SK-N-SH (cell line): ENCODE measurements at regions not wholly inside any gene's neighbourhood (a gene's known extent, or its start where the extent isn't known, plus 50 kb on each side); places are given as distances from the start of the nearest gene placed in this dataset.

Source experiments
- CTCF ChIA-PET: fragments of 300-600, 350-600 bp; formaldehyde crosslinking; extraction: SDS; loops from one replicate; lab custom pipeline; 2021; lab: Yijun Ruan, JAX
- POLR2A ChIA-PET: fragments of 350-600 bp; sonication (Branson Sonifier 250); formaldehyde crosslinking; extraction: SDS; loops from one replicate; lab custom pipeline; 2020; ENCODE audit warnings: antibody characterized with exemption, inconsistent platforms; lab: Yijun Ruan, JAX
- DNase-seq: peaks from one replicate; pipeline ENCODE4 v3.0.0; 2012
- H2AFZ ChIP-seq: fragments of 200-600 bp; sonication (generic); 2 replicates; pipeline ENCODE4 v1.8.1; 2016; ENCODE audit warnings: antibody characterized with exemption, mild to moderate bottlenecking, low read depth
- H3F3A ChIP-seq: fragments of 200-600 bp; sonication (generic); replicated peaks from 2 replicates; pipeline ENCODE3; 2016; ENCODE audit warnings: antibody characterized with exemption, mild to moderate bottlenecking; ENCODE audit not compliant: insufficient read depth
- H3K27ac ChIP-seq, 2 experiments: fragments of 200-500 bp in 1 of 2; fragments of 200-600 bp in 1 of 2; sonication (Bioruptor generic) in 1 of 2; sonication (generic), shearing (Covaris generic) in 1 of 2; 2 replicates each; pipeline versions ENCODE4 v1.5.1 to v1.6.1; 2014 to 2016; ENCODE audit warnings: low read depth in 2 of 2, inconsistent platforms in 1 of 2, low read length in 1 of 2, mild to moderate bottlenecking in 1 of 2, mixed read lengths in 1 of 2
- H3K27me3 ChIP-seq: fragments of 200-600 bp; sonication (generic), shearing (Covaris generic); 2 replicates; pipeline ENCODE4 v1.6.1; 2016; ENCODE audit warnings: mixed run types; ENCODE audit not compliant: insufficient read depth
- H3K36me3 ChIP-seq, 2 experiments: fragments of 200-500 bp in 1 of 2; fragments of 200-600 bp in 1 of 2; sonication (Bioruptor generic) in 1 of 2; sonication (generic) in 1 of 2; replicated peaks in 1 of 2; 2 replicates each; pipeline versions ENCODE3 to v1.5.1; 2014 to 2016; ENCODE audit warnings: low read length in 1 of 2, mild to moderate bottlenecking in 1 of 2; ENCODE audit not compliant: insufficient read depth in 2 of 2, control insufficient read depth in 1 of 2
- H3K4me1 ChIP-seq, 2 experiments: fragments of 200-500 bp in 1 of 2; fragments of 200-600 bp in 1 of 2; sonication (Bioruptor generic) in 1 of 2; sonication (generic), shearing (Covaris generic) in 1 of 2; 2 replicates each; pipeline versions ENCODE4 v1.5.1 to v1.6.1; 2014 to 2016; ENCODE audit warnings: low read depth in 1 of 2, low read length in 1 of 2, mixed run types in 1 of 2; ENCODE audit not compliant: insufficient read depth in 2 of 2, control insufficient read depth in 1 of 2
- H3K4me2 ChIP-seq: fragments of 200-600 bp; sonication (generic), shearing (Covaris generic); 2 replicates; pipeline ENCODE4 v1.6.1; 2017; ENCODE audit warnings: mixed run types
- H3K4me3 ChIP-seq, 2 experiments: fragments of 200-500 bp in 1 of 2; fragments of 200-600 bp in 1 of 2; sonication (Bioruptor generic) in 1 of 2; sonication (generic), shearing (Covaris generic) in 1 of 2; 2 replicates each; pipeline versions ENCODE4 v1.5.1 to v1.8.1; 2014 to 2016; ENCODE audit warnings: low read depth in 2 of 2, inconsistent platforms in 1 of 2, low read length in 1 of 2, mild to moderate bottlenecking in 1 of 2, mixed read lengths in 1 of 2, moderate library complexity in 1 of 2
- H3K79me2 ChIP-seq: fragments of 200-600 bp; sonication (generic); 2 replicates; pipeline ENCODE4 v1.8.1; 2017; ENCODE audit warnings: mild to moderate bottlenecking; ENCODE audit not compliant: insufficient read depth
- H3K9ac ChIP-seq: fragments of 200-600 bp; sonication (generic); 2 replicates; pipeline ENCODE4 v1.6.1; 2017; ENCODE audit warnings: mixed run types
- H3K9me2 ChIP-seq: fragments of 200-600 bp; sonication (generic); 2 replicates; pipeline ENCODE4 v1.6.1; 2017; ENCODE audit warnings: mixed run types
- H3K9me3 ChIP-seq: fragments of 200-600 bp; sonication (generic); 2 replicates; pipeline ENCODE4 v1.6.1; 2017; ENCODE audit warnings: mixed run types, mild to moderate bottlenecking, moderate library complexity
- H4K20me1 ChIP-seq: fragments of 200-600 bp; sonication (generic); 2 replicates; pipeline ENCODE4 v1.6.1; 2017; ENCODE audit warnings: mild to moderate bottlenecking, mixed run types; ENCODE audit not compliant: insufficient read depth
- CHD2 ChIP-seq: fragments of 150-350 bp; IDR thresholded peaks from 2 replicates; pipeline ENCODE4 v1.6.1; 2018; ENCODE audit warnings: low read length; ENCODE audit not compliant: partially characterized antibody
- ELF1 ChIP-seq: IDR thresholded peaks from 2 replicates; pipeline ENCODE4 v1.4.0; 2012
- EZH2phosphoT487 ChIP-seq: fragments of 200-600 bp; sonication (generic); IDR thresholded peaks from 2 replicates; pipeline ENCODE4 v1.6.1; 2017; ENCODE audit warnings: low read depth, mixed run types, mild to moderate bottlenecking, antibody characterized with exemption, moderate library complexity, borderline replicate concordance
- FOXJ3 ChIP-seq: sonication (generic); formaldehyde crosslinking; IDR thresholded peaks from 2 replicates; pipeline ENCODE4 v1.5.1; 2020; ENCODE audit warnings: mild to moderate bottlenecking, missing genetic modification reagents
- GABPA ChIP-seq: IDR thresholded peaks from 2 replicates; pipeline ENCODE4 v1.4.0; 2012; ENCODE audit warnings: low read depth, mild to moderate bottlenecking
- MXI1 ChIP-seq: IDR thresholded peaks from 2 replicates; pipeline ENCODE4 v1.6.1; 2012; ENCODE audit warnings: mild to moderate bottlenecking, low read depth, low read length, improper control_type of control experiment
- NFIC ChIP-seq: IDR thresholded peaks from 2 replicates; pipeline ENCODE4 v1.4.0; 2012; ENCODE audit warnings: borderline replicate concordance
- NRF1 ChIP-seq: IDR thresholded peaks from 2 replicates; pipeline ENCODE4 v1.6.1; 2012; ENCODE audit warnings: low read depth, mild to moderate bottlenecking, low read length
- PBX3 ChIP-seq: IDR thresholded peaks from 2 replicates; pipeline ENCODE4; 2012
- POLR2AphosphoS5 ChIP-seq: IDR thresholded peaks from 2 replicates; pipeline ENCODE4 v1.6.1; 2012; ENCODE audit warnings: low read depth, low read length
- RAD21 ChIP-seq: IDR thresholded peaks from 2 replicates; pipeline ENCODE4 v1.6.1; 2012; ENCODE audit warnings: mild to moderate bottlenecking, low read length
- RFX5 ChIP-seq: IDR thresholded peaks from 2 replicates; pipeline ENCODE4 v1.6.1; 2012; ENCODE audit warnings: mild to moderate bottlenecking, improper control_type of control experiment, low read length
- SMC3 ChIP-seq: IDR thresholded peaks from 2 replicates; pipeline ENCODE4 v1.6.1; 2012; ENCODE audit warnings: low read depth, low read length, improper control_type of control experiment
- TAF1 ChIP-seq: IDR thresholded peaks from 2 replicates; pipeline ENCODE4 v1.6.1; 2012; ENCODE audit warnings: low read depth, mild to moderate bottlenecking, low read length, moderate library complexity, borderline replicate concordance
- TCF12 ChIP-seq: IDR thresholded peaks from 2 replicates; pipeline ENCODE4 v1.4.0; 2012
- YY1 ChIP-seq: IDR thresholded peaks from 2 replicates; pipeline ENCODE4 v1.4.0; 2012; ENCODE audit warnings: low read depth, mild to moderate bottlenecking
- WGBS: methylation state at CpG from one replicate; pipeline ENCODE4 v1.1.6; 2017; ENCODE audit warnings: low lambda C conversion rate; 5-methylcytosine and 5-hydroxymethylcytosine counted together
- TF ChIP-seq, protein P1 (sequence below): fragments of 150-350 bp; IDR thresholded peaks from 2 replicates; pipeline ENCODE4 v1.6.1; 2016; ENCODE audit warnings: mild to moderate bottlenecking, low read depth, low read length
- TF ChIP-seq, protein P2 (sequence below): fragments of 150-350 bp; IDR thresholded peaks from 2 replicates; pipeline ENCODE4 v1.6.1; 2017; ENCODE audit warnings: antibody characterized with exemption, low read length, low read depth, borderline replicate concordance
- TF ChIP-seq, protein P3 (sequence below): IDR thresholded peaks from 2 replicates; pipeline ENCODE4 v1.4.0; 2012; ENCODE audit warnings: low read depth, borderline replicate concordance

DNA sequence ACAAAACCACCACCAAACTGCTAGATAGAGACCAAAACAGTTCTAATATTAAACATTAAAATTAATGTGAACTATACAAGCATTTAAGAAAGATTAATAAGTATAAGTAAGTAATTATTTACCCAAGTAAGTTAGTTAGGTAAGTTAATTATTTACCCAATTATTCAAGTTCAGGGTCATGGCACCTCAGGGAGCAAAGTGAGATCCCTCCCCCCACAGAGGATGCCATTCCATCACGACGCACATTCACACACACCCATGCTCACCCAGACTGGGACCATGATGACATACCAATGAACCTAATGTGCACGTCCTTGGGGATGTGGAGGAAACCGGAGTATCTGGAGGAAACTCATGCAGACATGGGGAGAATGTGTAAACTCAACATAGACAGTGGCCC, 229.1 kb downstream of the NR2F2 start:
- H3K79me2 ChIP-seq, result no peaks in the 10 kb centered on the region
- DNase-seq, result no peak
- TF ChIP-seq EZH2phosphoT487 (no peak), ELF1 (no peak), TCF12 (no peak), NFIC (no peak), FOXJ3 (CRISPR knock-in tag) (no peak), RFX5 (no peak), RAD21 (no peak), POLR2AphosphoS5 (no peak), CHD2 (no peak), YY1 (no peak), NRF1 (no peak), MXI1 (no peak), PBX3 (no peak), TAF1 (no peak), SMC3 (no peak), GABPA (no peak)
- TF ChIP-seq, protein P1, sequence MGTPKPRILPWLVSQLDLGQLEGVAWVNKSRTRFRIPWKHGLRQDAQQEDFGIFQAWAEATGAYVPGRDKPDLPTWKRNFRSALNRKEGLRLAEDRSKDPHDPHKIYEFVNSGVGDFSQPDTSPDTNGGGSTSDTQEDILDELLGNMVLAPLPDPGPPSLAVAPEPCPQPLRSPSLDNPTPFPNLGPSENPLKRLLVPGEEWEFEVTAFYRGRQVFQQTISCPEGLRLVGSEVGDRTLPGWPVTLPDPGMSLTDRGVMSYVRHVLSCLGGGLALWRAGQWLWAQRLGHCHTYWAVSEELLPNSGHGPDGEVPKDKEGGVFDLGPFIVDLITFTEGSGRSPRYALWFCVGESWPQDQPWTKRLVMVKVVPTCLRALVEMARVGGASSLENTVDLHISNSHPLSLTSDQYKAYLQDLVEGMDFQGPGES, result no peak
- TF ChIP-seq, protein P2, sequence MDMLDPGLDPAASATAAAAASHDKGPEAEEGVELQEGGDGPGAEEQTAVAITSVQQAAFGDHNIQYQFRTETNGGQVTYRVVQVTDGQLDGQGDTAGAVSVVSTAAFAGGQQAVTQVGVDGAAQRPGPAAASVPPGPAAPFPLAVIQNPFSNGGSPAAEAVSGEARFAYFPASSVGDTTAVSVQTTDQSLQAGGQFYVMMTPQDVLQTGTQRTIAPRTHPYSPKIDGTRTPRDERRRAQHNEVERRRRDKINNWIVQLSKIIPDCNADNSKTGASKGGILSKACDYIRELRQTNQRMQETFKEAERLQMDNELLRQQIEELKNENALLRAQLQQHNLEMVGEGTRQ, result no peak
- TF ChIP-seq, protein P3, sequence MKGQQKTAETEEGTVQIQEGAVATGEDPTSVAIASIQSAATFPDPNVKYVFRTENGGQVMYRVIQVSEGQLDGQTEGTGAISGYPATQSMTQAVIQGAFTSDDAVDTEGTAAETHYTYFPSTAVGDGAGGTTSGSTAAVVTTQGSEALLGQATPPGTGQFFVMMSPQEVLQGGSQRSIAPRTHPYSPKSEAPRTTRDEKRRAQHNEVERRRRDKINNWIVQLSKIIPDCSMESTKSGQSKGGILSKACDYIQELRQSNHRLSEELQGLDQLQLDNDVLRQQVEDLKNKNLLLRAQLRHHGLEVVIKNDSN, result no peak
- TF ChIP-seq, all 33 proteins: peak for 0
- ChIA-PET CTCF (no interaction called here), POLR2A (no interaction called here)
- Histone ChIP-seq H3K4me2 (no peak overlapping the region), H3K27me3 (no peaks in the 10 kb centered on the region), H3K9me3 (no peaks in the 10 kb centered on the region), H3K9me2 (no peaks in the 10 kb centered on the region), H3K4me3 (no peak overlapping the region), H4K20me1 (no peaks in the 10 kb centered on the region), H2AFZ (no peak overlapping the region), H3K9ac (no peak overlapping the region), H3K27ac (no peak overlapping the region), H3K36me3 (no peaks in the 10 kb centered on the region), H3F3A (no peaks in the 10 kb centered on the region), H3K4me1 (no peaks in the 10 kb centered on the region)
- WGBS, result 31% methylated on average over 4 of the region's 4 CpGs
